ENCODE measurements at regions not wholly inside any gene's neighbourhood (a gene's known extent, or its start where the extent isn't known, plus 50 kb on each side); places are given as distances from the start of the nearest gene placed in this dataset.
A peak's percentile ranks its signal among the peaks of the same experiment; 100 is the strongest.

DNA sequence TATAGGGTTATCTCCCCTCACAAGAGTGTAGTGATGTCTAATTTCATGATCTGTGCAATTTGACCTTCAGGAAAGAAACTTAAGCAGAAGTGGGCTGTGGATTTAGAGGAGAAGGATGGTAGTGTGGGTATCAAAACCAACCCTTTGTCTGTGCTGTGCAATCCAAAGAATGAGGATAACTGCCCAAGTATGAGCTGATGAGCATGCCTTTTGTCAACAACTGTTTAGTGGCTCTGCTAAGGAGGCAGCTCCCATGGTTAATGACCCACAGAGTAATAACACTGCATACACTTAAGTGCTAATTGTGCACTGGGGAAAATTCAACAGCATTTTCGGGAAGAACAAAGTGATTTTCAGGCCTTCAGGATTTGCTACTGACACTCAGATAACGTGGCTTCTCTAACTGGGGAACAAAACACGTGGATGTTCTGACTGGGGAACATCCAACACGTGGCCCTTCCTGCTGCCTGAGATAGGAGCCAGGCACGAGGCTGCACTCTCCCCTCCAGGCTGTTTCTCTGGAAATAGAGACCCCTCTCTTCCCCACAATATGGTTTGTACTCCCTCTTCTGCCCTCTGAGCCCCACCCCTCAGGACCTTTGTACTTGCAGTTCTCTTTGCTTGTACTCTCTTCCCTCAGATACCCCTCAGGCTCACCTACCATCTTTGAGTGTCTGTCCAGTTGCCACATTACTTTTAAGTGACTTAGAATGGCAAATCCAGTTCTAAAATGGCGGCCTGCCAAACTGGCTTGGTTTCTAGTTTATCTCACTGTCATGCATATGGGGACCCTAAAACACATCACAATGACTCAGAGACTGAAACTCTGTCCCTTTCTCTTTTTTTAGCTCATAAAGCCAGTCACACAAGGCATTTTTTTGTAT is 234.9 kb upstream of the POU2AF2 start:
- no peak for TF ChIP-seq CTCF (IDR thresholded peaks at IDR 0.05; ENCODE audit: insufficient read depth, low read length, severe bottlenecking)
- Histone ChIP-seq H3K27me3 (ENCODE audit: control insufficient read depth, insufficient read depth, low read length) (peaks cover 2% of the 10 kb centered on the region), H3K4me3 (ENCODE audit: low read depth, low read length) (no peak overlapping the region), H3K36me3 (ENCODE audit: control insufficient read depth, insufficient read depth, low read length) (no peaks in the 10 kb centered on the region)
- FAIRE-seq = peak; percentile 97
- DNase-seq (ENCODE audit: low read depth) = no peak

DNA sequence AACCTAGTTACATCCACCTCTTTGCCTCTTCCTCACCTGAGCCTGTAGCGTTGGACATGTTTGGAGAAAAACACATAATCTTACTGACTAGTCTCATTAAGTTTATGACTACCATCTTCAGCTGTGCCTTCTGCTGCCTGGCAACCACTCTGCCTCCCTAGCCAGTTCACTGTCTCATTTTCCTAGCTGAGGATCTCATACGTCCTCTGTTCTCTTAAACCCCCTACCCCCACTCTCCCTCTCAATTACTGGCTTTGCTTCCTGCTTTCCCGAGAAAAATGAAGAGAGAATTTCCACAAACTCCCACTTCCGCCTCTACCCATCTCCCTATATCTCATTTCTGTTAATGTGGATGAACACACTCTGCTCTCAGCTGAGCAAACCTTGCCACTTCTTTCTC is 239.3 kb upstream of the POU2AF2 start:
- DNase-seq (ENCODE audit: low read depth) = no peak
- FAIRE-seq = no peak
- peaks cover 2% of the 10 kb centered on the region for H3K27me3 ChIP-seq (ENCODE audit: control insufficient read depth, insufficient read depth, low read length)
- no peak overlapping the region for H3K4me3 ChIP-seq (ENCODE audit: low read depth, low read length)
- no peaks in the 10 kb centered on the region for H3K36me3 ChIP-seq (ENCODE audit: control insufficient read depth, insufficient read depth, low read length)
- TF ChIP-seq CTCF (IDR thresholded peaks at IDR 0.05; ENCODE audit: insufficient read depth, low read length, severe bottlenecking) = no peak

DNA sequence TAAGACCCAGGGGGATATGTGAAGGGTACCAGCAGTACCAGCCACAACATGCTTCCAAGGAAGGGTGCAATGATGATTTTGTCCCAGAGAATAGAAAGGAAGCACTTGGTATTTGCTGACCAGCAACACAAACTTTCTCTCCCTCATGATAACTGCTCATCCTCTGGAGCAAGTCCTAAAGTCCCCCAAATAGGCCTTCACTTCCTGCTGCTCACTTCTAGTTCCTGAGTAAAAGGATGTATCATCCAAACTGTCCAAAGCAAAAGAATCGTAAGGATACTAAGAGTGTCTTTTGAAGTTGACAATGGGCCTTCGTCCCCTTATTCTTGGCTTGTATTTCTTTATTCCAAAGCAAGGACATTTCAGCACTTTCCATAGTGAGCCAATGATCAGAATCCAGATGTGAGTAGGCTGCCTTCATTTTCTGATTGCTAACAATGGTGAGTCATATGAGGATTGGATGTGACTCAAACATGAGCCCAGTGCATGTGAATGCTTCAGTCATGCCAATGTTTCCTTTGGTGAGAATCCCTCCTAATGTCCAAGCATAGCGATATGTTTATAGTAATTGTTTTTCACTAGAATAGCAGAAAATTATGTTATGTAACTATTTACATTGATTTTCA is 243.4 kb upstream of the POU2AF2 start:
- peaks cover 2% of the 10 kb centered on the region for H3K27me3 ChIP-seq (ENCODE audit: control insufficient read depth, insufficient read depth, low read length)
- H3K4me3 ChIP-seq (ENCODE audit: low read depth, low read length) = no peak overlapping the region
- no peak for TF ChIP-seq CTCF (IDR thresholded peaks at IDR 0.05; ENCODE audit: insufficient read depth, low read length, severe bottlenecking)
- FAIRE-seq (peak; percentile 18), DNase-seq (ENCODE audit: low read depth) (peak; percentile 86)
- H3K36me3 ChIP-seq (ENCODE audit: control insufficient read depth, insufficient read depth, low read length) = no peaks in the 10 kb centered on the region

DNA sequence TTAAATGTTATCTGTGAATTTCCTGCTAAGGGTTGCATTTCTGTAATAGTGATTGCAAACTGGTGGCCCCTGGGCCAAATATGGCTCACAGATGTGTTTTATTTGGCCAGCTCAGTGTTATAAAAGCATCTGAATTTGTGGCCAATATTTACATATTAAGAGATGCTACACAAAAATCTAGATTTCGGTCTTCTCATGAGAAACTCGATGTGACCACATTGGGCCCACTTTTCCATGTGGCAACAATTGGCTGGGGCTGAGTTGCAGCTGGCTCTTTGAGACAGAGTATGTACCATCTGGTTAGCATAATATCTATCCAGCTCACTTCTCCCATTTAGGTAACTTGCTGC is 244.5 kb upstream of the POU2AF2 start:
- Histone ChIP-seq H3K27me3 (ENCODE audit: control insufficient read depth, insufficient read depth, low read length) (no peaks in the 10 kb centered on the region), H3K4me3 (ENCODE audit: low read depth, low read length) (no peak overlapping the region), H3K36me3 (ENCODE audit: control insufficient read depth, insufficient read depth, low read length) (no peaks in the 10 kb centered on the region)
- TF ChIP-seq CTCF (IDR thresholded peaks at IDR 0.05; ENCODE audit: insufficient read depth, low read length, severe bottlenecking) = no peak
- no peak for FAIRE-seq
- no peak for DNase-seq (ENCODE audit: low read depth)

GRCh38 chr11:111000400-111001080 is 245.0 kb upstream of the POU2AF2 start:
- no peak for TF ChIP-seq CTCF (IDR thresholded peaks at IDR 0.05; ENCODE audit: insufficient read depth, low read length, severe bottlenecking)

More at GRCh38 chr11:111000400-111001080, 245.0 kb upstream of the POU2AF2 start:
- DNase-seq (ENCODE audit: low read depth) = no peak
- Histone ChIP-seq H3K4me3 (ENCODE audit: low read depth, low read length) (no peak overlapping the region), H3K27me3 (ENCODE audit: control insufficient read depth, insufficient read depth, low read length) (no peaks in the 10 kb centered on the region), H3K36me3 (ENCODE audit: control insufficient read depth, insufficient read depth, low read length) (no peaks in the 10 kb centered on the region)
- no peak for FAIRE-seq

Measured in bronchial epithelial cell (primary cell).